Esophagus muscularis mucosa (tissue), 4 donors: ENCODE measurements at regions not wholly inside any gene's neighbourhood (a gene's known extent, or its start where the extent isn't known, plus 50 kb on each side); places are given as distances from the start of the nearest gene placed in this dataset.
A peak's percentile ranks its signal among the peaks of the same experiment; 100 is the strongest.

Source experiments
- DNase-seq: peaks from one replicate; pipeline ENCODE4 v3.0.0-alpha.2; 2017; ENCODE audit errors: extremely low spot score
- H3K27ac ChIP-seq, 4 donors: fragments of 200-600 bp; sonication (generic); replicated peaks in 1 of 4; 1 replicate in 3 of 4; 2 replicates in 1 of 4; pipeline ENCODE4 v1.5.1; 2016 to 2019; ENCODE audit warnings: mild to moderate bottlenecking in 1 of 4
- H3K27me3 ChIP-seq, 4 donors: fragments of 200-600 bp; sonication (generic); one replicate each; pipeline versions ENCODE4 v1.5.1 to v1.6.0; 2016 to 2019
- H3K36me3 ChIP-seq, 4 donors: fragments of 200-600 bp; sonication (generic); one replicate each; pipeline ENCODE4 v1.5.1; 2016 to 2019
- H3K4me1 ChIP-seq, 4 donors: fragments of 200-600 bp; sonication (generic); one replicate each; pipeline ENCODE4 v1.5.1; 2016 to 2019
- H3K4me3 ChIP-seq, 4 donors: fragments of 200-600 bp; sonication (generic); 1 replicate in 2 of 4; 2 replicates in 2 of 4; pipeline ENCODE4 v1.5.1; 2016 to 2019; ENCODE audit warnings: mild to moderate bottlenecking in 4 of 4, moderate library complexity in 1 of 4
- H3K9me3 ChIP-seq, 4 donors: fragments of 200-600 bp; sonication (generic); 1 replicate in 3 of 4; 2 replicates in 1 of 4; pipeline ENCODE4 v1.5.1; 2016 to 2019
- EP300 ChIP-seq: sonication (generic); formaldehyde crosslinking; IDR thresholded peaks from one replicate; pipeline ENCODE4 v1.6.1; 2017; ENCODE audit warnings: antibody characterized with exemption
- POLR2A ChIP-seq: fragments of 450-650 bp; IDR thresholded peaks from one replicate; pipeline ENCODE4 v1.6.1; 2017; ENCODE audit warnings: antibody characterized with exemption, moderate library complexity, mild to moderate bottlenecking, low read depth
- POLR2AphosphoS5 ChIP-seq, 2 donors: sonication (generic); formaldehyde crosslinking; IDR thresholded peaks; one replicate each; pipeline ENCODE4 v1.6.1; 2017; ENCODE audit warnings: antibody characterized with exemption in 2 of 2
- WGBS: methylation state at CpG from one replicate; pipeline ENCODE4 v1.1.5; 2018; 5-methylcytosine and 5-hydroxymethylcytosine counted together
- intact Hi-C: fragments of 100-400 bp; cut with DNase I; formaldehyde crosslinking; loops from one replicate; pipeline ENCODE4 v1.15.1; 2023
- TF ChIP-seq, protein P1 (sequence below), 3 experiments: fragments of 200-600 bp in 2 of 3; fragments of 450-650 bp in 1 of 3; sonication (generic) in 2 of 3; IDR thresholded peaks; one replicate each; pipeline ENCODE4 v1.5.1; 2017 to 2019; ENCODE audit warnings: antibody characterized with exemption in 3 of 3, mild to moderate bottlenecking in 2 of 3, moderate library complexity in 1 of 3

DNA sequence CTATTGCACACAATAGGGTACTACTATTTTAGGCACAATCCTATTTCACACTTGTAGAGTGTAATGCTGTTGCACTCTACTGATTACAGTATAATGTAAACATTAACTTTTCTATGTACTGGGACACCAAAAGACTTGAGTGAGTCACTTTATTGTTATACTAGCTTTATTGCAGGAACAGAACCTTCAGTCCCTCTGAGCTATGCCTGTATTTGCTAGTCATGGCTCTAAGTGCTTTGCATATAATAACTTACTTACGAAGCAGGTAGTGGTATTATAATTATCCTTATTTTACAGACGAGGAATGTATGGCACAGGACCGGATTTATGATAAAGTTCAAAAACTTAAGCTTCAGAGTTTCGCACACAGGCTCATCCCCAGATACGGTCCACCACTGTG is 106.6 kb upstream of the SLC6A6 start:
- no peaks in the 10 kb centered on the region for H3K9me3 ChIP-seq
- no peak overlapping the region for H3K4me3 ChIP-seq
- no peak for DNase-seq
- TF ChIP-seq POLR2AphosphoS5 (IDR thresholded peaks at IDR 0.05), result peak in 1 of 2 donors; percentile 20
- TF ChIP-seq EP300, result no peak
- H3K27ac ChIP-seq, result peak overlapping the region in 1 of 4 donors; percentile 19
- intact Hi-C loops, result no loop called here
- no peaks in the 10 kb centered on the region for H3K36me3 ChIP-seq
- peaks cover 5 to 18% (median 16%) of the 10 kb centered on the region in 4 donors for H3K4me1 ChIP-seq
- WGBS, result 85% methylated on average over 5 of the region's 5 CpGs
- peaks cover 0 to 18% (median 0%) of the 10 kb centered on the region in 4 donors for H3K27me3 ChIP-seq

DNA sequence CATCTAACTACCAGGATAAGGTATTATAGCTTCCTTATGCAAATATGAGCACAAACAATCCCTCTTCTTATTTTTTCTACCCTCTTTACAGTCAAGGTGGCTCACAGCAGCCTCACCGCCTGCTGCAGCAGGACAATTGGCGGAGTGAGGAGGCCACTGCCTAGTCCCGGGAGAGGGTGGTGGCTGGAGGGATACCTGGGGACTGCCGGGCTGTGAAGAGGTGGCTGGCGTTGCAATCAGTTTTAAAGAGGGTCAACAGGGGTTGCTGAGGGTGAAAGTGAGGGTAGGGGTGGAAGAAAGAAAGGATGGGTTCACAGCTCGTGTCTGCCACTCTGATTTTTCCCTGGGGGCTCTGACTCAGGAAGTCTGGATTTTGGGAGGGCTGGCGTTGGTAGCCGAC is 105.1 kb upstream of the SLC6A6 start:
- 89% methylated on average over 6 of the region's 8 CpGs for WGBS
- Histone ChIP-seq H3K4me3 (peak overlapping the region in 1 of 4 donors; percentile 22), H3K27ac (peak overlapping the region; percentile 57 to 72 (median 67)), H3K36me3 (no peaks in the 10 kb centered on the region), H3K9me3 (no peaks in the 10 kb centered on the region), H3K4me1 (peaks cover 5 to 18% (median 16%) of the 10 kb centered on the region in 4 donors), H3K27me3 (peaks cover 0 to 18% (median 0%) of the 10 kb centered on the region in 4 donors)
- no peak for TF ChIP-seq POLR2AphosphoS5 (IDR thresholded peaks at IDR 0.05)
- no peak for TF ChIP-seq EP300
- no peak for TF ChIP-seq POLR2A
- intact Hi-C loops, result no loop called here
- DNase-seq, result no peak

GRCh38 chr3:14297784-14298236 is 104.6 kb upstream of the SLC6A6 start:
- 31% methylated on average over 7 of the region's 37 CpGs for WGBS
- peaks cover 0 to 18% (median 0%) of the 10 kb centered on the region in 4 donors for H3K27me3 ChIP-seq
- no peaks in the 10 kb centered on the region for H3K9me3 ChIP-seq
- H3K4me3 ChIP-seq, result peak overlapping the region; percentile 5 to 27 (median 20)
- intact Hi-C loops, result no loop called here
- peaks cover 5 to 18% (median 16%) of the 10 kb centered on the region in 4 donors for H3K4me1 ChIP-seq
- no peaks in the 10 kb centered on the region for H3K36me3 ChIP-seq
- H3K27ac ChIP-seq, result peak overlapping the region; percentile 57 to 72 (median 67)
- TF ChIP-seq POLR2A, result no peak
- peak; percentile 49 to 62 for TF ChIP-seq POLR2AphosphoS5 (IDR thresholded peaks at IDR 0.05)
- peak; percentile 17 for TF ChIP-seq EP300
- TF ChIP-seq, protein P1, sequence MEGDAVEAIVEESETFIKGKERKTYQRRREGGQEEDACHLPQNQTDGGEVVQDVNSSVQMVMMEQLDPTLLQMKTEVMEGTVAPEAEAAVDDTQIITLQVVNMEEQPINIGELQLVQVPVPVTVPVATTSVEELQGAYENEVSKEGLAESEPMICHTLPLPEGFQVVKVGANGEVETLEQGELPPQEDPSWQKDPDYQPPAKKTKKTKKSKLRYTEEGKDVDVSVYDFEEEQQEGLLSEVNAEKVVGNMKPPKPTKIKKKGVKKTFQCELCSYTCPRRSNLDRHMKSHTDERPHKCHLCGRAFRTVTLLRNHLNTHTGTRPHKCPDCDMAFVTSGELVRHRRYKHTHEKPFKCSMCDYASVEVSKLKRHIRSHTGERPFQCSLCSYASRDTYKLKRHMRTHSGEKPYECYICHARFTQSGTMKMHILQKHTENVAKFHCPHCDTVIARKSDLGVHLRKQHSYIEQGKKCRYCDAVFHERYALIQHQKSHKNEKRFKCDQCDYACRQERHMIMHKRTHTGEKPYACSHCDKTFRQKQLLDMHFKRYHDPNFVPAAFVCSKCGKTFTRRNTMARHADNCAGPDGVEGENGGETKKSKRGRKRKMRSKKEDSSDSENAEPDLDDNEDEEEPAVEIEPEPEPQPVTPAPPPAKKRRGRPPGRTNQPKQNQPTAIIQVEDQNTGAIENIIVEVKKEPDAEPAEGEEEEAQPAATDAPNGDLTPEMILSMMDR (IDR thresholded peaks at IDR 0.05), result no peak
- DNase-seq, result no peak

DNA sequence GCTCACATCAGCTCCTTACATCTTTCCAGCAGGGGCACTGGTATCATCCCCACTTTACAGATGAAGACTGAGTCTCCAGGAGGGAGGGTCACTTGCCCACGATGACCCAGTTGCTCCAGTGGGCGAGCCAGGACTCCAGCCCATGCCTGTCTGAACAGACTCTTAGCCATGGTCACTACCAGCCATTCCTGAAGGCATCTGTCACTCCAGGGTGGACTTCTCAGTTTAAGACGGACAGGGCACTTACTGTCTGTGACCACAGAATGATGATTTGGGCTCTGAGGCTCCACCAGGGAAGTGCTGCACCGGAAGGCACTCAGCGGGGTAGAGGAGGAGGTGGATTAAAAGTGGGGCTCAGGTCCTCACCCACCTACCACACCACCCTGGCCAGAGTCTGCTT is 104.0 kb upstream of the SLC6A6 start:
- no peak overlapping the region for H3K4me3 ChIP-seq
- TF ChIP-seq EP300, result no peak
- TF ChIP-seq, protein P1 (IDR thresholded peaks at IDR 0.05), result no peak
- no peak for TF ChIP-seq POLR2A
- no peak for TF ChIP-seq POLR2AphosphoS5 (IDR thresholded peaks at IDR 0.05)
- H3K9me3 ChIP-seq, result no peaks in the 10 kb centered on the region
- H3K4me1 ChIP-seq, result peaks cover 5 to 19% (median 17%) of the 10 kb centered on the region in 4 donors
- intact Hi-C loops, result no loop called here
- H3K27me3 ChIP-seq, result peaks cover 0 to 18% (median 0%) of the 10 kb centered on the region in 4 donors
- DNase-seq, result no peak
- peak overlapping the region; percentile 57 to 72 (median 67) for H3K27ac ChIP-seq
- WGBS, result 93% methylated on average over 2 of the region's 5 CpGs
- H3K36me3 ChIP-seq, result no peaks in the 10 kb centered on the region

DNA sequence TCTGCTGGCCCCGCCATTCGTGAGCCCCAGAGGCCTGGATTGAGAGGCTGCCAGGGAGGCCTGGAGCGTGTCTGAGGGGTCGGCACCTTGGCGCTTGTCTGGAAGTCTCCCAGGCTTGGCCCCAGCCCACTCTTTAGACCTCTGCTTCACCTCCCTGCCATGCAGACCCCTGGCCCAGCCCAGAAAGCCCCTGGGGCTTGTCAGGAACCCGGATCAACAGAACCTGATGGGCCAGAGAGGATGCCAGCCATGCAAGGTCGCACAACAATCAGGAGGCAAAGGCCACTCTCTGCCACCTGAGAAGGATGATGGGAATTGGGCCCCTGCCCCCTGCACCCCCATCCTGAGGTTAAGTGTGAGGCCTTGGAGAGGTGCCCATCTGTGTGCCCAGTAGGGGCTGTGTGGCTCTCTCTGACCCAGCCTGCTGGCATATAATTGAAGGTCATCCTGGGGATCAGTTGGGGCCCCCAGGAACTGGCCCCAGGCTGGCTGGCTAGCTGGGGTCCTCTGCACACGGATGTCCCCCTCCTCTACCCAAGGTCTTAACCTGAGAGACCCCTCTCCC is 103.3 kb upstream of the SLC6A6 start:
- no peak for DNase-seq
- 92% methylated on average over 5 of the region's 8 CpGs for WGBS

DNA sequence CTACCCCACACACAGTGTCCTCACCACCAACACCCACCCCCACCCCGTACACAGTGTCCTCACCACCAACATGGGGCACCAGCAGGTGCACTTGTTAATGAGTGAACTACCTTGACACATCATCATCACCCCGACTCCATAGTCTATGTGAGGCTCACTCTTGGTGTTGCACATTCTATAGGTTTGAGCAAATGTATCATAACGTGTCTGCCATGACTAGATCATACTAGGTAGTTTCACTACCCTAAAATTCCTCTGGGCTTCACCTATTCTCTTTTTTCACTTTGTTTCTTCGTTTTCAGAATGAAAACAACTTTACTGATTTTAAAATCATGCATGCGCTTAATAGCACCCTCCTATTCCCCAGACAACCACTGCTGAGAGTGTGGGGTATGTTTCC is 102.6 kb upstream of the SLC6A6 start:
- TF ChIP-seq POLR2A (no peak), POLR2AphosphoS5 (IDR thresholded peaks at IDR 0.05) (no peak), EP300 (no peak)
- TF ChIP-seq, protein P1 (IDR thresholded peaks at IDR 0.05), result no peak
- Histone ChIP-seq H3K9me3 (no peaks in the 10 kb centered on the region), H3K4me3 (no peak overlapping the region), H3K36me3 (no peaks in the 10 kb centered on the region), H3K4me1 (peaks cover 12 to 33% (median 29%) of the 10 kb centered on the region in 4 donors), H3K27ac (no peak overlapping the region), H3K27me3 (peaks cover 0 to 18% (median 0%) of the 10 kb centered on the region in 4 donors)
- intact Hi-C loops, result no loop called here
- 88% methylated on average over 4 of the region's 5 CpGs for WGBS
- DNase-seq, result no peak

More for the DNA sequence above, 103.3 kb upstream of the SLC6A6 start:
- Histone ChIP-seq H3K4me3 (no peak overlapping the region), H3K27ac (peak overlapping the region in 2 of 4 donors; percentile 65 to 69), H3K27me3 (peaks cover 0 to 18% (median 0%) of the 10 kb centered on the region in 4 donors), H3K4me1 (peaks cover 6 to 26% (median 22%) of the 10 kb centered on the region in 4 donors), H3K36me3 (no peaks in the 10 kb centered on the region), H3K9me3 (no peaks in the 10 kb centered on the region)
- intact Hi-C loops, result no loop called here
- TF ChIP-seq POLR2AphosphoS5 (IDR thresholded peaks at IDR 0.05), result no peak
- TF ChIP-seq POLR2A, result no peak
